ENCODE measurements at regions not wholly inside any gene's neighbourhood (a gene's known extent, or its start where the extent isn't known, plus 50 kb on each side); places are given as distances from the start of the nearest gene placed in this dataset.

DNA sequence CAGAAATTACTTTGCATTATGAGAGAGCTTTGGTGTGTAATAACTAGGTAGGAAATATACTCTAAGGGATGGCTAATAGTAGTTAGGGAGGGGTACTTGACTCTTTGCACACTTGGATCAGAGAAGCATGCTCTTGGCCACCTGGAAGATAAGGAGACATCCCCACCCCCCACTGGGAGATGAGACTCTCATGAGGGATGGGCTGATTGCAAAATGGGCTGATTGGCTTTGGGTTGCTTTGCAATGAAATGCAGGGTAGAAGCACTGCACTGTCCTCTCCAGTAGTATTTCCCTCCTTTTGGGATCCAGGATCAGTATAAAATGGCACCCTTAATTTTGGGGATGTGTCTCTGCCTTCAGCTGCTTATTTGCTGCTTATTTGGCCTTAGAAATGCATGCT, 71.2 kb upstream of the EPS8L3 start:
- TF ChIP-seq TAF1 (IDR thresholded peaks at IDR 0.05; ENCODE audit: low read depth), result no peak
- no peak for TF ChIP-seq SMC3 (conservative IDR thresholded peaks at IDR 0.05; ENCODE audit: poor library complexity)
- TF ChIP-seq, protein P1, sequence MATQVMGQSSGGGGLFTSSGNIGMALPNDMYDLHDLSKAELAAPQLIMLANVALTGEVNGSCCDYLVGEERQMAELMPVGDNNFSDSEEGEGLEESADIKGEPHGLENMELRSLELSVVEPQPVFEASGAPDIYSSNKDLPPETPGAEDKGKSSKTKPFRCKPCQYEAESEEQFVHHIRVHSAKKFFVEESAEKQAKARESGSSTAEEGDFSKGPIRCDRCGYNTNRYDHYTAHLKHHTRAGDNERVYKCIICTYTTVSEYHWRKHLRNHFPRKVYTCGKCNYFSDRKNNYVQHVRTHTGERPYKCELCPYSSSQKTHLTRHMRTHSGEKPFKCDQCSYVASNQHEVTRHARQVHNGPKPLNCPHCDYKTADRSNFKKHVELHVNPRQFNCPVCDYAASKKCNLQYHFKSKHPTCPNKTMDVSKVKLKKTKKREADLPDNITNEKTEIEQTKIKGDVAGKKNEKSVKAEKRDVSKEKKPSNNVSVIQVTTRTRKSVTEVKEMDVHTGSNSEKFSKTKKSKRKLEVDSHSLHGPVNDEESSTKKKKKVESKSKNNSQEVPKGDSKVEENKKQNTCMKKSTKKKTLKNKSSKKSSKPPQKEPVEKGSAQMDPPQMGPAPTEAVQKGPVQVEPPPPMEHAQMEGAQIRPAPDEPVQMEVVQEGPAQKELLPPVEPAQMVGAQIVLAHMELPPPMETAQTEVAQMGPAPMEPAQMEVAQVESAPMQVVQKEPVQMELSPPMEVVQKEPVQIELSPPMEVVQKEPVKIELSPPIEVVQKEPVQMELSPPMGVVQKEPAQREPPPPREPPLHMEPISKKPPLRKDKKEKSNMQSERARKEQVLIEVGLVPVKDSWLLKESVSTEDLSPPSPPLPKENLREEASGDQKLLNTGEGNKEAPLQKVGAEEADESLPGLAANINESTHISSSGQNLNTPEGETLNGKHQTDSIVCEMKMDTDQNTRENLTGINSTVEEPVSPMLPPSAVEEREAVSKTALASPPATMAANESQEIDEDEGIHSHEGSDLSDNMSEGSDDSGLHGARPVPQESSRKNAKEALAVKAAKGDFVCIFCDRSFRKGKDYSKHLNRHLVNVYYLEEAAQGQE (IDR thresholded peaks at IDR 0.05; ENCODE audit: borderline replicate concordance), result no peak
- TF ChIP-seq, protein P2, sequence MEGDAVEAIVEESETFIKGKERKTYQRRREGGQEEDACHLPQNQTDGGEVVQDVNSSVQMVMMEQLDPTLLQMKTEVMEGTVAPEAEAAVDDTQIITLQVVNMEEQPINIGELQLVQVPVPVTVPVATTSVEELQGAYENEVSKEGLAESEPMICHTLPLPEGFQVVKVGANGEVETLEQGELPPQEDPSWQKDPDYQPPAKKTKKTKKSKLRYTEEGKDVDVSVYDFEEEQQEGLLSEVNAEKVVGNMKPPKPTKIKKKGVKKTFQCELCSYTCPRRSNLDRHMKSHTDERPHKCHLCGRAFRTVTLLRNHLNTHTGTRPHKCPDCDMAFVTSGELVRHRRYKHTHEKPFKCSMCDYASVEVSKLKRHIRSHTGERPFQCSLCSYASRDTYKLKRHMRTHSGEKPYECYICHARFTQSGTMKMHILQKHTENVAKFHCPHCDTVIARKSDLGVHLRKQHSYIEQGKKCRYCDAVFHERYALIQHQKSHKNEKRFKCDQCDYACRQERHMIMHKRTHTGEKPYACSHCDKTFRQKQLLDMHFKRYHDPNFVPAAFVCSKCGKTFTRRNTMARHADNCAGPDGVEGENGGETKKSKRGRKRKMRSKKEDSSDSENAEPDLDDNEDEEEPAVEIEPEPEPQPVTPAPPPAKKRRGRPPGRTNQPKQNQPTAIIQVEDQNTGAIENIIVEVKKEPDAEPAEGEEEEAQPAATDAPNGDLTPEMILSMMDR (IDR thresholded peaks at IDR 0.05; ENCODE audit: poor library complexity, severe bottlenecking), result no peak
- TF ChIP-seq MXI1 (conservative IDR thresholded peaks at IDR 0.05; ENCODE audit: poor library complexity, severe bottlenecking), result no peak
- no peak for TF ChIP-seq EZH2 (IDR thresholded peaks at IDR 0.05; ENCODE audit: borderline replicate concordance, insufficient read depth, low read length, poor library complexity, severe bottlenecking)
- TF ChIP-seq RAD21 (conservative IDR thresholded peaks at IDR 0.05), result no peak

Measured in neural cell (in vitro differentiated cells).